Trophoblast cell (in vitro differentiated cells and primary cell): ENCODE measurements at regions not wholly inside any gene's neighbourhood (a gene's known extent, or its start where the extent isn't known, plus 50 kb on each side); places are given as distances from the start of the nearest gene placed in this dataset.
A peak's percentile ranks its signal among the peaks of the same experiment; 100 is the strongest.

ENCODE experiments used
- DNase-seq, 2 donors: peaks; one replicate each; pipeline ENCODE4 v3.0.0-alpha.2; 2016
- H2AFZ ChIP-seq: 2 replicates; pipeline ENCODE4 v1.6.1; 2013; ENCODE audit warnings: low read length, moderate library complexity, mild to moderate bottlenecking; ENCODE audit not compliant: insufficient read depth, poor library complexity
- H2AK5ac ChIP-seq: 2 replicates; pipeline ENCODE4 v1.6.1; 2013; ENCODE audit warnings: mild to moderate bottlenecking, low read length
- H2BK120ac ChIP-seq: 2 replicates; pipeline ENCODE4 v1.6.1; 2013; ENCODE audit warnings: low read length, mild to moderate bottlenecking, moderate library complexity; ENCODE audit not compliant: insufficient read depth, poor library complexity
- H2BK12ac ChIP-seq: 2 replicates; pipeline ENCODE4 v1.6.1; 2013; ENCODE audit warnings: mild to moderate bottlenecking, low read length, moderate library complexity
- H2BK5ac ChIP-seq: 2 replicates; pipeline ENCODE4 v1.6.1; 2013; ENCODE audit warnings: low read length, low read depth, moderate library complexity, mild to moderate bottlenecking; ENCODE audit not compliant: poor library complexity
- H3K14ac ChIP-seq: 2 replicates; pipeline ENCODE4 v1.6.1; 2013; ENCODE audit warnings: mild to moderate bottlenecking, low read length
- H3K18ac ChIP-seq: 2 replicates; pipeline ENCODE4 v1.6.1; 2013; ENCODE audit warnings: mild to moderate bottlenecking, low read length
- H3K23ac ChIP-seq: 2 replicates; pipeline ENCODE4 v1.6.1; 2013; ENCODE audit warnings: low read length
- H3K27ac ChIP-seq: 2 replicates; pipeline ENCODE4 v1.5.1; 2013; ENCODE audit warnings: low read depth, mild to moderate bottlenecking, inconsistent platforms, low read length, moderate library complexity
- H3K27me3 ChIP-seq: 2 replicates; pipeline ENCODE4 v1.6.1; 2013; ENCODE audit warnings: inconsistent platforms, mild to moderate bottlenecking, low read length, moderate library complexity; ENCODE audit not compliant: insufficient read depth
- H3K36me3 ChIP-seq, 2 experiments: 1 replicate in 1 of 2; 2 replicates in 1 of 2; pipeline ENCODE4 v1.6.1; 2013; ENCODE audit warnings: low read length in 2 of 2, mild to moderate bottlenecking in 2 of 2, moderate library complexity in 1 of 2; ENCODE audit not compliant: insufficient read depth in 2 of 2, control insufficient read depth in 1 of 2
- H3K4ac ChIP-seq: 2 replicates; pipeline ENCODE4 v1.6.1; 2013; ENCODE audit warnings: low read depth, mild to moderate bottlenecking, low read length, moderate library complexity
- H3K4me1 ChIP-seq, 2 experiments: 1 replicate in 1 of 2; 2 replicates in 1 of 2; pipeline ENCODE4 v1.6.1; 2013; ENCODE audit warnings: low read length in 2 of 2, mild to moderate bottlenecking in 2 of 2, moderate library complexity in 1 of 2; ENCODE audit not compliant: insufficient read depth in 2 of 2, control insufficient read depth in 1 of 2
- H3K4me2 ChIP-seq: 2 replicates; pipeline ENCODE4 v1.6.1; 2013; ENCODE audit warnings: inconsistent platforms, mild to moderate bottlenecking, low read length, moderate library complexity
- H3K4me3 ChIP-seq: 2 replicates; pipeline ENCODE4 v1.5.1; 2013; ENCODE audit warnings: mild to moderate bottlenecking, low read depth, low read length, inconsistent platforms
- H3K79me1 ChIP-seq: one replicate; pipeline ENCODE4 v1.6.1; 2013; ENCODE audit warnings: low read length
- H3K79me2 ChIP-seq: 2 replicates; pipeline ENCODE4 v1.6.1; 2013; ENCODE audit warnings: low read length, mild to moderate bottlenecking; ENCODE audit not compliant: control insufficient read depth, insufficient read depth, poor library complexity
- H3K9ac ChIP-seq: 2 replicates; pipeline ENCODE4 v1.6.1; 2013; ENCODE audit warnings: mild to moderate bottlenecking, low read length
- H3K9me3 ChIP-seq: 2 replicates; pipeline ENCODE4 v1.6.1; 2013; ENCODE audit warnings: low read depth, mild to moderate bottlenecking, control low read depth, inconsistent platforms, low read length; ENCODE audit not compliant: insufficient read depth
- H4K12ac ChIP-seq: 2 replicates; pipeline ENCODE4 v1.6.1; 2013; ENCODE audit warnings: low read depth, mild to moderate bottlenecking, low read length, moderate library complexity
- H4K8ac ChIP-seq: 2 replicates; pipeline ENCODE4 v1.6.1; 2013; ENCODE audit warnings: low read depth, mild to moderate bottlenecking, low read length, moderate library complexity
- H4K91ac ChIP-seq: one replicate; pipeline ENCODE4 v1.6.1; 2013; ENCODE audit warnings: low read depth, mild to moderate bottlenecking, low read length, moderate library complexity
- whole genome bisulfite sequencing: extraction: QIAGEN DNeasy Blood & Tissue Kit; methylation state at CpG from one replicate; pipeline ENCODE4 v1.1.7; 2013; ENCODE audit warnings: missing lambda C conversion rate; ENCODE audit not compliant: insufficient read length, insufficient coverage; ENCODE audit errors: extremely low coverage; 5-methylcytosine and 5-hydroxymethylcytosine counted together

DNA sequence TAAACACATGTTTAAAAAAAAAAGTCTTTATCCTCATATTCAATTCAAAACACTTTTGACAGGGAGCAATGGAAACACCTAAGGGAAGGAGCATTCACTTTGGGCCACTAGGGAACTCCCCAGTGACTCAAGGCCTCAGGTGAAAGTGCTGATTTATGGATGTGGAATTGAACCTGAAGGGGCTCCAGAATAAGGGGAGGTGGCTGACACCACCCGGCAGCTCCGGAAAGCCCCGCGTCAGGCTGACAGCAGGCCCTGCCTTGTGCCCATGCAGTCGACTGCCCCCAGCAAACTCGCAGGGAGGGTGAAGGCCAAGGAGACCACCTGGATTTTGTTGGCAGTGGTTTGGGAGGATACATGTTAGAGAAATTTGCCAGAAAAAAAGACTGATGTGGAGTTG lies 275.3 kb upstream of the NCKAP5 start:
- no peak overlapping the region for H4K91ac ChIP-seq
- H3K9me3 ChIP-seq, result no peaks in the 10 kb centered on the region
- DNase-seq, result no peak
- H2BK5ac ChIP-seq, result no peak overlapping the region
- H3K4me2 ChIP-seq, result no peak overlapping the region
- H4K8ac ChIP-seq, result no peak overlapping the region
- H3K36me3 ChIP-seq, result no peaks in the 10 kb centered on the region
- H3K79me1 ChIP-seq, result no peaks in the 10 kb centered on the region
- H3K4me1 ChIP-seq, result peaks cover 0 to 2% of the 10 kb centered on the region in 2 experiments
- H3K18ac ChIP-seq, result no peak overlapping the region
- no peak overlapping the region for H2AFZ ChIP-seq
- H3K27me3 ChIP-seq, result no peaks in the 10 kb centered on the region
- no peak overlapping the region for H3K27ac ChIP-seq
- H2BK12ac ChIP-seq, result no peak overlapping the region
- H4K12ac ChIP-seq, result no peak overlapping the region
- no peak overlapping the region for H3K4ac ChIP-seq
- WGBS, result no CpG with 5 or more reads among the region's 6 CpGs
- no peak overlapping the region for H3K4me3 ChIP-seq
- H3K23ac ChIP-seq, result no peak overlapping the region
- no peak overlapping the region for H3K9ac ChIP-seq
- no peaks in the 10 kb centered on the region for H3K79me2 ChIP-seq
- H2AK5ac ChIP-seq, result no peak overlapping the region
- H3K14ac ChIP-seq, result no peak overlapping the region
- no peak overlapping the region for H2BK120ac ChIP-seq

DNA sequence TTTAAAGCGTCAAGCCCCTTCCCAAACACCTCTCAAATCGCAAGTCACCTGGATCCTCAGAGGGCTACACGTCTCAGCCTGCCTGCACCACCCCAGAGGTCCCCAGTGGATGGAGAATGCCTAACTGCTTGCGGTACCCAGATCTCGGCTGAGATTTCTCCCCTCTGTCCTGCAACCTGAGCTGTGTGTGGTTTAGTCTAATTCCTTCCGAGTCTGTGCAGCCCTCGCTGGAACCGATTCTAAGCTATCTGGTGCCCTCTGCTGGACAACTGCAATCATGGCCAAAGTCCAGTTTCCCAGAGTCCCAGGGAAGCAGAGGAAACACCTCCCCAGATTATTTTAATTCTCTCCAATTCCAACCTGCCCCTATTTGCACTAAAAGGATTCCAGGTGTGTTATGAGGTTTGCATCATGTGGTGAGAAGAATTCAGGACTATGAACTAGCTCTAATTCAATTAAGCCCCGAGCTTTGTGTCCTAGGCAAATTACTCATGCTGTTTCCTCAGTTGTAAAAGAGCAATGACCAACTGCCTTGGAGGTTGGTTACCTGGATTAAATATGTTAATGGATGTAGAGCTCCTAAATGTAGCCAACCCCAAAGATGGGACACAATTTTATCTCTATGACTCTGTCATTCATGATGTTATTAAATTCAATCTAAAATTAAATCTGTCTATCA lies 276.1 kb upstream of the NCKAP5 start:
- H3K4me3 ChIP-seq, result no peak overlapping the region
- no peak overlapping the region for H4K12ac ChIP-seq
- no peak overlapping the region for H4K8ac ChIP-seq
- no peak overlapping the region for H3K4me2 ChIP-seq
- no peak overlapping the region for H4K91ac ChIP-seq
- H3K79me1 ChIP-seq, result no peaks in the 10 kb centered on the region
- no CpG with 5 or more reads among the region's 9 CpGs for WGBS
- no peak overlapping the region for H3K23ac ChIP-seq
- H3K18ac ChIP-seq, result no peak overlapping the region
- no peak overlapping the region for H3K27ac ChIP-seq
- no peaks in the 10 kb centered on the region for H3K36me3 ChIP-seq
- H2AFZ ChIP-seq, result no peak overlapping the region
- no peak overlapping the region for H2BK12ac ChIP-seq
- no peaks in the 10 kb centered on the region for H3K79me2 ChIP-seq
- H2BK120ac ChIP-seq, result no peak overlapping the region
- H3K4me1 ChIP-seq, result peaks cover 0 to 2% of the 10 kb centered on the region in 2 experiments
- no peak overlapping the region for H3K14ac ChIP-seq
- no peaks in the 10 kb centered on the region for H3K9me3 ChIP-seq
- no peak overlapping the region for H2BK5ac ChIP-seq
- no peak overlapping the region for H2AK5ac ChIP-seq
- H3K4ac ChIP-seq, result no peak overlapping the region
- no peaks in the 10 kb centered on the region for H3K27me3 ChIP-seq
- DNase-seq, result peak; percentile 29 to 78
- no peak overlapping the region for H3K9ac ChIP-seq

DNA sequence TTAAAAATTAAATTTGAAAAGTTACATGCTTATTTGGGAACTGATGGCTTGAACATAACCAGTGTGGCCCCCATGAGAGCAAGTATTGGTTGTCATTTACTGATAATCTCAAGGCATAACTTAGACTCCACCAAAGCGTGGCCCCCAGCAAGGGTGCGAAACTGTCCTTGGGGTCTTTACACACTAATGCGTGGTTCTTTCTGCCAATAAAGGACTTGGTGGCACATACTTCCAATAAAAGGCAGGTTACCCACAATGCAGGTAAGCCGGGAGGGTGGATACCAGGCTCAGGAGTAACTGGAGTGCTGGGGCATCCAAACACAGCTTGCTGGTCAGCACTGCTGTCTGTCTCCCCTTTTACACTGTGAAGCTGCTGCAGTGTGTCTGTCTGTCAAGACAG lies 278.2 kb upstream of the NCKAP5 start:
- Histone ChIP-seq H3K79me1 (no peaks in the 10 kb centered on the region), H2AK5ac (no peak overlapping the region), H3K4me2 (no peak overlapping the region), H3K9me3 (no peaks in the 10 kb centered on the region), H3K14ac (no peak overlapping the region), H3K4me3 (no peak overlapping the region), H3K27me3 (no peaks in the 10 kb centered on the region), H3K23ac (no peak overlapping the region), H3K9ac (no peak overlapping the region), H3K79me2 (no peaks in the 10 kb centered on the region), H4K8ac (no peak overlapping the region), H3K4ac (no peak overlapping the region), H4K91ac (no peak overlapping the region), H2BK5ac (no peak overlapping the region), H3K27ac (no peak overlapping the region), H4K12ac (no peak overlapping the region), H3K4me1 (peaks cover 0 to 2% of the 10 kb centered on the region in 2 experiments), H3K36me3 (no peaks in the 10 kb centered on the region), H2BK12ac (no peak overlapping the region), H2AFZ (no peak overlapping the region), H3K18ac (no peak overlapping the region), H2BK120ac (no peak overlapping the region)
- no peak for DNase-seq
- WGBS, result no CpG with 5 or more reads among the region's 4 CpGs

DNA sequence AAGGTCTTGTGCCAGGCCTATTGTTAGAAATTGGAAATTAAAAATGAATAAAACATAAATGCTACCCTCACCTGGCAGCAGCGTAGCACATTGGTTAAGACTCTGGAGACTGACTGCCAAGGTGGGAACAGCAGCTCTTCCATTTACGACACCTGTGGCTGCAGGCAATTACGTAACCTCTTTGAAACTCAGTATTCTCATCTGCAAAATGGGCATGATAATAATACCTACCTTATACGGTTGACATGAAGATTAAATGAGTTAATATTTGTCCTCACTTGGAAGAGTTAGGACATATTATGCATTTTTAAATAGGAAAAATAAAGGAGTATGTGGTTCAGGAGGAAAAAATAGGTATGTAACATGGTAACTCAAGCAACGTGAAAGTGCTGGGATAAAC lies 279.3 kb upstream of the NCKAP5 start:
- no peak overlapping the region for H3K23ac ChIP-seq
- no peak overlapping the region for H3K9ac ChIP-seq
- H3K36me3 ChIP-seq, result no peaks in the 10 kb centered on the region
- H3K27me3 ChIP-seq, result no peaks in the 10 kb centered on the region
- H2BK12ac ChIP-seq, result no peak overlapping the region
- H3K4me3 ChIP-seq, result no peak overlapping the region
- no CpG with 5 or more reads among the region's 5 CpGs for WGBS
- H2BK120ac ChIP-seq, result no peak overlapping the region
- H3K4ac ChIP-seq, result no peak overlapping the region
- no peak overlapping the region for H3K27ac ChIP-seq
- no peaks in the 10 kb centered on the region for H3K79me2 ChIP-seq
- no peak for DNase-seq
- no peak overlapping the region for H3K14ac ChIP-seq
- H3K79me1 ChIP-seq, result no peaks in the 10 kb centered on the region
- H2AFZ ChIP-seq, result no peak overlapping the region
- no peak overlapping the region for H3K18ac ChIP-seq
- no peak overlapping the region for H3K4me2 ChIP-seq
- H2BK5ac ChIP-seq, result no peak overlapping the region
- H3K4me1 ChIP-seq, result peaks cover 0 to 2% of the 10 kb centered on the region in 2 experiments
- H2AK5ac ChIP-seq, result no peak overlapping the region
- H4K8ac ChIP-seq, result no peak overlapping the region
- H4K12ac ChIP-seq, result no peak overlapping the region
- H3K9me3 ChIP-seq, result no peaks in the 10 kb centered on the region
- H4K91ac ChIP-seq, result no peak overlapping the region
